Neutrophil (primary cell): ENCODE measurements at regions not wholly inside any gene's neighbourhood (a gene's known extent, or its start where the extent isn't known, plus 50 kb on each side); places are given as distances from the start of the nearest gene placed in this dataset.
"Not testable (repeated sequence)": the region's sequence is repeated elsewhere in the genome, so short reads cannot be mapped to it uniquely, and the experiment has no call there.

Experiments used
- H3K27ac ChIP-seq: fragments of 200-600 bp; sonication (generic); 2 replicates; pipeline ENCODE4 v1.5.1; 2016; ENCODE audit warnings: mild to moderate bottlenecking, moderate library complexity
- H3K27me3 ChIP-seq: fragments of 200-600 bp; sonication (generic); 2 replicates; pipeline ENCODE4 v1.6.0; 2016; ENCODE audit warnings: mild to moderate bottlenecking
- H3K36me3 ChIP-seq: fragments of 200-600 bp; sonication (generic); 2 replicates; pipeline ENCODE4 v1.5.1; 2017
- H3K4me1 ChIP-seq, 2 experiments: fragments of 200-600 bp in 1 of 2; sonication (generic) in 1 of 2; 1 replicate in 1 of 2; 2 replicates in 1 of 2; pipeline versions ENCODE4 v1.5.1 to v1.6.1; 2013 to 2016; ENCODE audit warnings: low read depth in 1 of 2, low read length in 1 of 2, mild to moderate bottlenecking in 1 of 2, moderate library complexity in 1 of 2; ENCODE audit not compliant: control insufficient read depth in 1 of 2, insufficient read depth in 1 of 2
- H3K4me3 ChIP-seq, 2 experiments: fragments of 200-600 bp in 1 of 2; sonication (generic) in 1 of 2; 1 replicate in 1 of 2; 2 replicates in 1 of 2; pipeline ENCODE4 v1.5.1; 2013 to 2016; ENCODE audit warnings: low read depth in 1 of 2, low read length in 1 of 2, mild to moderate bottlenecking in 1 of 2, moderate library complexity in 1 of 2
- H3K9me3 ChIP-seq: fragments of 200-600 bp; sonication (generic); 2 replicates; pipeline ENCODE4 v1.5.1; 2016
- TF ChIP-seq, protein P1 (sequence below): fragments of 200-600 bp; sonication (generic); IDR thresholded peaks from 2 replicates; pipeline ENCODE4 v1.5.1; 2016; ENCODE audit warnings: antibody characterized with exemption

- Histone ChIP-seq H3K9me3 (no peaks in the 10 kb centered on the region), H3K27ac (no peak overlapping the region), H3K4me3 (no peak overlapping the region), H3K4me1 (no peaks in the 10 kb centered on the region), H3K36me3 (no peaks in the 10 kb centered on the region), H3K27me3 (no peaks in the 10 kb centered on the region)
- TF ChIP-seq, protein P1, sequence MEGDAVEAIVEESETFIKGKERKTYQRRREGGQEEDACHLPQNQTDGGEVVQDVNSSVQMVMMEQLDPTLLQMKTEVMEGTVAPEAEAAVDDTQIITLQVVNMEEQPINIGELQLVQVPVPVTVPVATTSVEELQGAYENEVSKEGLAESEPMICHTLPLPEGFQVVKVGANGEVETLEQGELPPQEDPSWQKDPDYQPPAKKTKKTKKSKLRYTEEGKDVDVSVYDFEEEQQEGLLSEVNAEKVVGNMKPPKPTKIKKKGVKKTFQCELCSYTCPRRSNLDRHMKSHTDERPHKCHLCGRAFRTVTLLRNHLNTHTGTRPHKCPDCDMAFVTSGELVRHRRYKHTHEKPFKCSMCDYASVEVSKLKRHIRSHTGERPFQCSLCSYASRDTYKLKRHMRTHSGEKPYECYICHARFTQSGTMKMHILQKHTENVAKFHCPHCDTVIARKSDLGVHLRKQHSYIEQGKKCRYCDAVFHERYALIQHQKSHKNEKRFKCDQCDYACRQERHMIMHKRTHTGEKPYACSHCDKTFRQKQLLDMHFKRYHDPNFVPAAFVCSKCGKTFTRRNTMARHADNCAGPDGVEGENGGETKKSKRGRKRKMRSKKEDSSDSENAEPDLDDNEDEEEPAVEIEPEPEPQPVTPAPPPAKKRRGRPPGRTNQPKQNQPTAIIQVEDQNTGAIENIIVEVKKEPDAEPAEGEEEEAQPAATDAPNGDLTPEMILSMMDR, result no peak
These were observed 161.5 kb upstream of the NR4A3 start for GRCh38 chr9:99660191-99660636.

DNA sequence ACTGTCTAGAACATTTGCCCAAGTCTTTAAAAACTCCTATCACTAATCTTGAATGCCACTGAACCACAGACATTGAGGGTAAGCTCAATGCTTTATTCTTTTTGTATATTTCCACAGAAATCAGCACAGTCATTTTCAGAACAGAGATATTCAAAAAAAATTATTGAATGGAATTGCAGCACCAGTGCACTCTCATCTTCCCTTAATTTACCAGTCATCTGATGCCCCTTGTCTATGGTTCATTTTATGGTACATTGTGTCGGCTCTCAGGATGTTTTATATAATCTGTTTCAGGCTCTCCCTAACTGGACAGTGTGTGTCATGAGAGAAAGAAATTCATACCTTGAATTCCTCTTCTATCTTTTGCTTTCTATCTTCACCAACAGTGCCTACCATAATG, 158.4 kb upstream of the NR4A3 start:
- no peaks in the 10 kb centered on the region for H3K27me3 ChIP-seq
- no peak overlapping the region for H3K27ac ChIP-seq
- H3K4me3 ChIP-seq, result no peak overlapping the region
- TF ChIP-seq, protein P1, result no peak
- no peaks in the 10 kb centered on the region for H3K36me3 ChIP-seq
- H3K4me1 ChIP-seq, result no peaks in the 10 kb centered on the region
- H3K9me3 ChIP-seq, result no peaks in the 10 kb centered on the region

DNA sequence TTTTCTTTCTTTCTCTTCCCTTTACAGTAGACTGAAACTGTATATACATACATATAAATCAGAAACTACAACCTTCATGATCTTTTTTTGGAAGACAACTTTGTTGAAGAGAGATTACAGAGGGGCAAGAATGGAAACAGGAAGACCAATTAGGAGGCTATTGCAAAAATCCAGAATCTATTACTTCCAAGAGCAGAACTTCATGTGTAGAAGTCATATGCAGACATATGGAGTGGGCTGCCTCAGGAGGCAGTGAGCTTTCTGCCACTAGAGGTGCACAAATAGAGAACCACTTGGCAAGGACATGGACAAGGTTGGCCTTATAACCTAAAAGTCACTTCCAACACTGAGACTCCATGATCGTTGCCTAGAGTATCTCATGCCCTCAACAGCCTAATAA, 157.8 kb upstream of the NR4A3 start:
- no peak overlapping the region for H3K27ac ChIP-seq
- no peaks in the 10 kb centered on the region for H3K4me1 ChIP-seq
- H3K4me3 ChIP-seq, result no peak overlapping the region
- TF ChIP-seq, protein P1, result no peak
- H3K27me3 ChIP-seq, result no peaks in the 10 kb centered on the region
- H3K9me3 ChIP-seq, result no peaks in the 10 kb centered on the region
- no peaks in the 10 kb centered on the region for H3K36me3 ChIP-seq

GRCh38 chr9:99666571-99666970, 155.1 kb upstream of the NR4A3 start:
- no peaks in the 10 kb centered on the region for H3K36me3 ChIP-seq
- no peaks in the 10 kb centered on the region for H3K4me1 ChIP-seq
- H3K9me3 ChIP-seq, result no peaks in the 10 kb centered on the region
- TF ChIP-seq, protein P1, result no peak
- H3K27me3 ChIP-seq, result no peaks in the 10 kb centered on the region
- H3K4me3 ChIP-seq, result no peak overlapping the region
- no peak overlapping the region for H3K27ac ChIP-seq

- H3K36me3 ChIP-seq, H3K4me1 ChIP-seq, H3K4me3 ChIP-seq, H3K9me3 ChIP-seq, H3K27ac ChIP-seq, H3K27me3 ChIP-seq: not testable (repeated sequence)
These were observed 150.8 kb upstream of the NR4A3 start for GRCh38 chr9:99670886-99671285.

- TF ChIP-seq, protein P1, result no peak
- H3K36me3 ChIP-seq, result no peaks in the 10 kb centered on the region
These were observed 144.4 kb upstream of the NR4A3 start for GRCh38 chr9:99677281-99677680.

More at GRCh38 chr9:99677281-99677680, 144.4 kb upstream of the NR4A3 start:
- Histone ChIP-seq H3K27me3 (no peaks in the 10 kb centered on the region), H3K9me3 (no peaks in the 10 kb centered on the region), H3K27ac (no peak overlapping the region), H3K4me3 (no peak overlapping the region), H3K4me1 (no peaks in the 10 kb centered on the region)
